ENCODE measurements at regions not wholly inside any gene's neighbourhood (a gene's known extent, or its start where the extent isn't known, plus 50 kb on each side); places are given as distances from the start of the nearest gene placed in this dataset.

GRCh38 chr16:65760874-65761273, 605.6 kb upstream of the CDH5 start:
- TF ChIP-seq CTCF (IDR thresholded peaks at IDR 0.05) (no peak), EP300 (IDR thresholded peaks at IDR 0.05) (no peak), POLR2A (IDR thresholded peaks at IDR 0.05) (no peak), POLR2AphosphoS5 (IDR thresholded peaks at IDR 0.05) (no peak)

All from suprapubic skin (tissue), 4 donors.